ENCODE measurements at regions not wholly inside any gene's neighbourhood (a gene's known extent, or its start where the extent isn't known, plus 50 kb on each side); places are given as distances from the start of the nearest gene placed in this dataset.
"Not testable (repeated sequence)": the region's sequence is repeated elsewhere in the genome, so short reads cannot be mapped to it uniquely, and the experiment has no call there.

DNA sequence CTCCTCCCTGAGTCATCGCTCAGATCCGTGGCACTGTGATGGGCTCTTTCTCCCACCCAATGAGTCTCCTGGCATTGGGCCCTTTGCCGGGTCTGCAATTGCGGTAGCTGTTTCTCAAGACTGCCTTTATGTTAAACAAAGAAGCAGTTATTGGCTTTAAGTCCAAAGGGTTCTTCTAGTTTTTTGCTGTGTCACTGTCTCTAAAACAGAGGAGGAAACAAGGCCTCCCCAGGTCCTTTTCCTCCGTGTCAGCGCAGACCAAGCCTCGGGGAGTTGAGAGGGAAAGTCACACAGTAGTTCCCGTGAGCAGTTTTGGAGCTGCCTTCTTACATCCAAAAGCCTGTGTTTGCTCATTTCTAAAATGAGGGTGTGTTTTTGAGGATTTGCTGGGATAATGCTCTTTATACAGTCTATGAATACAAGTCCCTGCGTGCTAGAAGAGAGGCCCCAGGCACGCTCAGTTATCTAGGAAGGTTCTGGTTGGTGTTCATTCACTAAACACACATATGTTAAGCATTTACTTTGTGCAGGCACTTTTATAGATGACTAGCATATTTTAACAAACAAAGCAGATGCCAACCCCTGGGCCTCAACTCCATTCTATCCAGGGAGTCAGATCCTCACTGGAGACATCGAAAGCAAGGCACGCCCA lies 126.0 kb upstream of the PZP start:
- DNase-seq: no peak

DNA sequence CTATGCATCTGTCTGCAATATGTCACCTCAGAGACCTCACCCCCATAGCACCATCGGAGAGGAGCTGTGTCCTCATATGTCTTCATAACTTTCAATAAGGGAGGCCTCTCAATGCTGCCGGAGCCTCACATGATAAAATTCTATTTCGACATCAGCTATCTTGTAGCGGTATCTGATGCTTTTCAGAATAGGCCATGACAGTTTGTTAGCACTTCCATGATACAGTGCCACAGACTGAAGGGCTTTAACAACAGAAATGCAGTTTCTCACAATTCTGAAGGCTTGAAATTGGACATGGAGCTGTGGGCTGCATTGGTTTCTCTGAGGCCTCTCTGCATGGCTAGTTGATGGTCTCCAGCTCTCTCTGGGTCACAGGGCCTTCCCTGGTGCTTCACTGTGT lies 125.0 kb upstream of the PZP start:
- DNase-seq: no peak

DNA sequence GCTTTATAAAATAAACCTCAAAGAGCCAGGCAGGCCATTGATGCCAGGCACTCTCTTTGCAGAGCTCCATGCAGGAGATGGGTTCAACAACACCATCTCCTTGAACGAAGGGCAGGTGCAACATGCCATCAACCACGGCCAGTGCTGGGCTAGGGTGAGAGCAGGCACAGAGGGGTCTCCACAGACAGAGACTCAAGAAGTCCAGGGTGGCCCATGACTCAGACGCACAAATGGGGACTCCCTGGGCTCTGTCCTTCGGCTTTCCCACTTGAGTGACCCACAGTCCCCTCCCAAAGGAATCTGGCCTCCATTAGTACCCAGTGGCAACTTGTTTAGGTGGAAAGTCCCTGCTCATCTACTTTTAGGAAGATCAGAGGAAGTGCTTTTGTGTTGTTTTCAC lies 124.4 kb upstream of the PZP start:
- DNase-seq: no peak

DNA sequence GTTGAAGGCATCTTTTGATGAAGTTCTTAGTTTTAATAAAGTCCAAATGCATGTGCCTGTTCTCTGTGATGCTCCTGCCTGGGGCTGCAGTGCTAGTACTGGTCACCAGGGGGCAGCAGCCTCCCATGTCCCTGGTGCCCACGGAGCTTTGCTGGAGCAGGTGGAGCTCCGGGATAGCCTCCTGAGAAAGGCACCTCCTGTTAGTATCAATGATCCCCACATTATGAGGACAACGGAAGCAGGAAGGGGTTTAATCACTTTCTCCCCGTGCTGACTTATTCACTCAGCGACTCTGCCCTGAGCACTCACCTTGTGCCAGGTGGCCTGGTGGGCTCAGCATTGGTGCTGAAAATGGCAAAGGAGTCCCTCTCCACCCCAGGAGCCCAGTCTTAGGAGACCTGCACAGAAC lies 123.0 kb upstream of the PZP start:
- no peak for DNase-seq

DNA sequence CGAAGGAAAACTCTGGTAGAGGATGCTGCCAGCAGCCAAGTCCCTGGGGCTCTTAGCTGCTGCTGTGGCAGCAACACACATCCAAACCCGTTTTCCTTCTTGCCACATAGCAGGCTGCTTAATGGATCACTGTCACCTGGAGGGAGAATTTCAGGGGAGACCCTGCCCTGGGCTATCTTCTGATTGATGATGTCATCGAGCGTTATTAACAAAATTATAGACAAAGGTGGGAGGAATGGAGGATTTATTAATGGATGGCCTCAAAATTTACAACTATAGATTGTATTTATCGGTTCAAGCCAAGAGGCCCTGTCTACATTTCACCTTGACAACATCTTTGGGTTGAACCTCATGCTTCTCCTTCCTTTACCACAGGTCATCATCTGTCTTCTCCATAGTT lies 120.8 kb upstream of the PZP start:
- no peak for DNase-seq

DNA sequence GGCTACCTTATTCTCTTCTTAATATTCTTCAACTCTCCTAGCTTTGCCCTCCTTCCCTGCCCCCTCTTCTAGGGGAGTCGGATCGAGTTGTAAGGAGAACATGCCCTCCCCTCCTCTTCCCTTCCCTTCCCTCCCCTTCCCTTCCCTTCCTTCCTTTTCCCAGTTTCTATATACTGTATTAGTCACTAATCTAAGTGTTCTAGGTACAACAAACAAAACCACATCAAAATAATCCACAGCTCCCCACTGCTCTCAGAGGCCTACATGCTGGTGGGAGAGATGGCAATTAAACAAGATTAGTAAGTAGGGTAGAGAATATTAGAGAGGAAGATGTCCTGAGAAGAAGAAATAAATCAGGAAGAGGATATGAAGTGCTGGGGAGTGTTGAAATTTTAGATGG lies 119.9 kb upstream of the PZP start:
- no peak for DNase-seq

DNA sequence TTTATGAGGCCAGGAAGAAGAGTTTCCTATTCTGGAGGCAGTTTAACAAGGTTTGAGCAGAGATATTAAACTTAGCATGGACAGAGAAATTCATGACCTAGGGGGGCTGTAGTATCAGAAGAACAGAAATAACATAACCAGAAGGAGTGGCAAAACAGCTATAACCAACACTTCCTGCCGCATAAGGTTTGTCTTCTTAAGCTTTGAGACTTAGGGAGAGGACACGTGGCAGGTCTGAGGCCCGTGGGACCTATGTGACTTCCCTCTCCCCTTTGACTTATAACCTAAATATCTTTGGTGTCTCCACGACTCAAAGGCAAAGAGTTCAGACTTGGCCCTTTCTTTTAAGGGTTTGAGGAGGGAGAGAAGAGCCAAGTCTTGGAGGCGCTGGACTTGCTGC lies 119.1 kb upstream of the PZP start:
- DNase-seq: no peak

DNA sequence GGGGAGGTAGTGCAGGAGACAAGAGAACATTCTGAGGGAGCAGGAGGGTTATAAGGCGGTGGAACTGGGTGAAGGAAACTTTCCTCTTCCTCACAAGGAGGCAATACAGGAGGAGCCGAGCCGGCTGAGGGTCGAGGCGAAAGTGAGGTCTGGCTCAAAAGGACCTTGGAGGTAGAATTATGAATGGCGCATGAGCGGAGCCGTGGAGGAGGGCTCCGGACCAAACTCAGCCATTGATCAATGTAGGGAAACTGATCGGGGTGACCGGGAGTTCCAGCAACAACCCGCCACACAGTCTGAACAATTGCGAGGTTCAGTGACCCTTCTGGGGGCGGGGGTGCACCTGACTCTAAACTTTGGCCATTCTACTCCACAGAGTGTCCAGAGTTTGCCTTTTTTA lies 118.7 kb upstream of the PZP start:
- DNase-seq: not testable (repeated sequence)

DNA sequence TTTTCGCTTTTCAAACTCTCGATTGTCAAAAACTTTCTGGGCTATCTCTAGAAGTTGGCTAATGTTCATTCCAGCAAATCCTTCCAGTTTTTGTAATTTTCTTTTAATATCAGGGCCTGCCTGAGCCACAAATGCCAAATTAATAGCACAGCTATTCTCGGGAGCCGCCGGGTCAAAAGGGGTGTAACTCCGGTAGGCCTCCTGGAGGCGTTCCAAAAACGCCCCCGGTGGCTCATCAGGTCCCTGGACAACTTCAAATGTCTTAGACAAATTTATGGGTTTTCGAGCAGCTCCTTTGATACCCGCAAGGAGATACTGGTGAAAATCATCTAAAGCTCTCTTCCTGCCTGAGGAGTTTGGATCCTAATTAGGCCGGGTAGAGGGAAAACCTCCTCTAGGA lies 117.9 kb upstream of the PZP start:
- no peak for DNase-seq

DNA sequence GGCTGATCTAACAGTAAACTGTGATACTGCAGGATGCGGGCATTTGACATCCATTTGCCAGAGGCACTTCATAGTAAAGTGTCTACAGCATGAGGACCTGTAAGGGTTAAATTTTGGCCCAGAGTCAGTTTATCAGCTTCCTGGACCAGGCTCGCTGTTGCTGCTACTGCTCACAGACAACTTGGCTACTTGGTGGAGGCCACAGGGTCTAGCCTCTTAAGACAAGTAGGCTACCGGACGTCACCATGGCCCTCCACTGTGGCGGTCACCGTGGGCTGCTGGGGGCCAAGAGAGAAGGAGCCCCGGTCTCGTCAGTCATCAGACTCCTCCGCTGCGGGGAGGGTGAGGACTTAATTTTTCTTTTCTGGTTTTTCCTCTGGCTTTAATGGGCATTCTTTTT lies 117.3 kb upstream of the PZP start:
- no peak for DNase-seq

DNA sequence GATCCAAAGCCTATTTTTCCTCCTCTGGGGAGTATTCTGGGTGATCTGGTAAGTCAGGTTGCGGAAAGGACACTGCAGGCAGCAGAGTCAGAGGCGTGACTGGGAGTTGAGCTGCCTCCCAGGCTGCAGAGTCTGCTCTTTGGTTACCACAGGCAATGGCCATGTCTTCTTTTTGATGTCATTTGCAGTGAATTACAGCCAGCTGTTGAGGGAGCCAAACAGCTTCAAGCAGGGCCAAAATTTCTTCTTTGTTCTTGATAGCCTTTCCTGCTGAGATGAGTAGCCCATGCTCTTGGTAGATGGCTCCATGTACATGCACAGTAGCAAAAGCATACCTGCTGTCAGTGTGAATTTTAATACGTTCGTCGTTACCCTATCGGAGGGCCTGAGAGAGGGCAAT lies 116.6 kb upstream of the PZP start:
- DNase-seq: no peak

DNA sequence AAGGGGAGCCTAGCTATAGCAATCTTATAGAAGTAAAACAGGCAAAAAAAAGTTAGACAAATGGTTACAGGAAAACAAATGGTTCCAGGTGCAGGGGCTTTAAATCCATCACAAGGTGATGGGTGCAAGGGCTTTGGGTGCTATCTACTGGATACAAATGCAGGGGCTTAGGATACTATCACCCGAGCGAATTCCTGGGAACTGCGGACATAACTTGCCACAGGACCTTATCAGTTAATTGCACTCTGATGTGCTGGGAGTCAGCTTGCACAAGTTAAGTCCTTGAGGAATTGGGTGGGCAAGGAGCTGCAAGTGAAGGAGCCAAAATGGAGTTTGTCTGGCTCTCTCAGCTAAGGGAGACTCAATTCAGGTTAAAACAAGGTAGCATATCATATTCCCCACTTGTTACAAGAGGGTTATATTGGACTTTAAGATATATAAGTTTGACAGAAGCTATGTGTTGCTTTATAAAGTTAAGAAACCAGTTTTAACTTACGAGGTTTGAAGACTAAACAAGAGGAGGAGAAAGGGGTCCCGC lies 115.0 kb upstream of the PZP start:
- DNase-seq: no peak

DNA sequence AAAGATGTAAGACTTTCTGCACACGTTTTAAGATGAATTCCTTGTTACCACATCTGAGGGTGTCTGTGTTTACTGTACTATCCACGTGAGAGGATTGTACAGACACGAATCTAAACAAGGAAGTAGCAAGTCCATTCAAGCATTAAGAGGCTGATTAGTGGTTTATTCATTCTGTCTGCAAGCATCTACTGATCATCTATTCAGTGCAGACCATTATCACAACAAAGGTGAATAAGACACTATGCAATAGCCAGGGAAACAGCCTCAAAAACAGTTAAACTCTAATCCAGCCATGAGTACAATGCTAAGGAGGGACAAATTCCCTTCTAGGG lies 111.6 kb upstream of the PZP start:
- DNase-seq: no peak

DNA sequence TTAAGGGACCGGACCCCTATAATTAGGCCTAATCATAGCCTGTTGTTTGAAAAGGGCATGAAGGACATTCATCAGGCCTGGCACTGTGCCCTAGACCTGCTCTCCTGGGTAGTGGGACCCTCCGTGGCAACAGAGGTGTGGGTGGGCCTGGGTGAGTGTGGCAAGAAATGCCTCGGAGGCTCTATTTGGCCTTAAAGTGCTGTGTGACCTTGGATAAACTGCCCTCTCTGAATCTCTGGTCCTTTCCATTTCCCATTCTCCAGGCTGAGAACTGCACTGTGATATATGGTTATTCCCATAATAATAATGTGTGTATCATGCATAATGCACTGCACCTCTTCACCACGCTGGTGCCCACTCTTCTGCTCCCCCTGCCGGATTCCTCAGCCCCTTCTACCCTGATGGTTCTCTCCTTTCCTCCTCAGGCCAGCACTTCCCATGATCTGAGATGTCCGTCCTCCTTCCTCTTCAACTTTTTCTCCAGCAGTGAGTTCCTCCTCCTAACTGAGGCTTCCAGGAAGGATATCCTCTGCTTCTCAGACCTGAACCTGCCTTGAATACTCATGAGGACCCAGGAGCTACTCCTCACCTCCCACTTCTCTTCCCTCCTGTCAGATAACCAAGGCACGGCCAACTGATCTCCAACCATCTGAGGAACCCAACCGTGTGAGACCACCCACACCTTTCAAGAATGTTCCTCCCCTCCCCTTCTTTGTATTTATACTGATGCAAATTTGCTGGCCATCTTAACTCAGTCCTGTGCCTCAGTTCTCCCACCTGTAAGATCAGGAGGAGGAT lies 111.0 kb upstream of the PZP start:
- no peak for DNase-seq

DNA sequence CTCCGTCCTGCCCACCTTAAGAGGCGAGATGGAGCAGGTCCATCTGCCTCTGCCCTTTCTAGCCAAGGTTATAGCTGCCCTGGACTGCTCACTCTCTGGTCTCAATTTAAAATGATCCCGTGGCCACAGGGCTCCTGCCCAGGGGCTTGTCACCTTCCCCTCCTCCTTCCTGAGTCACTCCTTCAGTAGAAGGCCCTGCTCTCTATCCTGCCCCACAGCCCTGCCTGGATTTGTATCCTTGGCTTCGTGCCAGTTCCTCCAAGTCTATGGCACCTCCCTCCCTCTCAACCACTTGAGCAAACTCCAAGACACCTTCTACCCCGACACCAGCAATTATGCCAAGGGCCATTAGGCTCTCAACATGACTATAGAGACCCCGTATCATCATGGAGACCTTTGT lies 105.3 kb upstream of the PZP start:
- not testable (repeated sequence) for DNase-seq

DNA sequence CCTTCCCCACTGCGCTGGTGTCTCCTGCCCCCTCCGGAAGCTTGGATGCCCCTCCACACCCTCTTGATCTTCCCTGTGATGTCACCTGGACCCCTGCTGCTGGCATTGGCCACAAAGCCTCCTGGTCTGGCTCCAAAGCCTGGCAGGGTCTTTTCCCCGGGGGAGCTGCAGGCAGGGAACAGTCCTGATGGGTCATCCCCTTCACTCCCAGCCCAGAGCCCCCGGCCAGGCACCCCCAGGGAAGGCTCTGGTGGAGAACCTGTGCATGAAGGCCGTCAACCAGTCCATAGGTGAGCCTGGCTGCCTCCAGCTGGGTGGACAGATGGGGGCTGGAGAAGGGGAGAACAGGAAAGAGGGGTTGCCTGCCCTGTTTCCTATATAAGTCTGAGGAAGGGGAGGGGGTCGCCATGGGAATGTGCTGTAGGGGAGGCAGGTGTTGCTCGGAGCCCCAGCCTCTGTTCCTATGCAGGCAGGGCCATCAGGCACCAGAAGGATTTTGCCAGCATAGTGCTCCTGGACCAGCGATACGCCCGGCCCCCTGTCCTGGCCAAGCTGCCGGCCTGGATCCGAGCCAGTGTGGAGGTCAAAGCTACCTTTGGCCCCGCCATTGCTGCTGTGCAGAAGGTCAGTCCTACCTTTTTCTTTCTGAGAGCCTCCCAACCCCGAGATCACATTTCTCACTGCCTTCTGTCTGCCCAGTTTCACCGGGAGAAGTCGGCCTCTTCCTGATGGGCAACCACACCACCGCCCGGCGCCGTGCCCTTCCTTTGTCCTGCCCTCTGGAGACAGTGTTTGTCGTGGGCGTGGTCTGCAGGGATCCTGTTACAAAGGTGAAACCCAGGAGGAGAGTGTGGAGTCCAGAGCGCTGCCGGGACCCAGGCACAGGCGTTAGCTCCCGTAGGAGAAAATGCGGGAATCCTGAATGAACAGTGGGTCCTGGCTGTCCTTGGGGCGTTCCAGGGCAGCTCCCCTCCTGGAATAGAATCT lies 104.5 kb upstream of the PZP start:
- not testable (repeated sequence) for DNase-seq

DNA sequence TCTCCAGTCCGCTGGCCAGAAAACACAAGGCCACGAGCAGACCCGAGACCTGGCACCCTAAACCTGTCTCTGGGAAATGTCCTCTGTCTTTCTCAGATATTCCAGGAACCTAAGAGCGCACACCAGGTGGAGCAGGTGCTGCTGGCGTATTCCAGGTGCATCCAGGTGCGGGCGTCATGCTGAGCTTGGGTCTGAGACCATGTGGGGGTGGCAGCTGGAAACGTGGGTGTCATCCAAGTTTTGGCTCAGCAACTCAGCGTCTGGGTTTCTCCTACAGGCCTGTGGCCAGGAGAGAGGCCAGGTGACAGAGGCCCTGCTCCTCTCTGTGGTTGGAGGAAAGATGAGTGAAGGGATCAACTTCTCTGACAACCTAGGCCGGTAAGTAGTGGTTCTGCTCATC lies 103.3 kb upstream of the PZP start:
- not testable (repeated sequence) for DNase-seq

DNA sequence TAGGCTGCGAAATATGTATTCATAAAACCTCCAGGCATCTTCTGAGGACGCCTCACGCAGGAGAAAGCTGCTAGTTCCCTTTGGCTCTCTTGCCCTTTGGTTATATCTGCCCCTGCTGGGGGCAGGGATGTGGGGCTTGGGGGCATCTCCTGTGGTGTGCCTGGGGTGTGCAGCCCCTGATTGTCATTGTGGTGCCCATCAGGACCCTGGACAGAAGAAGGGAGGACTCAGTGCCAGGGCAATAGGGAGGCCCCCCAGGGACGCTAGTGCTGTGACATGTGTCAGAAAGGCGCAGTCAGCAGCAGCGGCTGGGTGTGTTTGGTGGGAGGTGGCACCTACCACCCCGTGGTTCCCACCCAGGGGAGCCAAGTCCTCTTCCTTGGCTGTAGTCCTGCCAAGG lies 102.5 kb upstream of the PZP start:
- not testable (repeated sequence) for DNase-seq

DNA sequence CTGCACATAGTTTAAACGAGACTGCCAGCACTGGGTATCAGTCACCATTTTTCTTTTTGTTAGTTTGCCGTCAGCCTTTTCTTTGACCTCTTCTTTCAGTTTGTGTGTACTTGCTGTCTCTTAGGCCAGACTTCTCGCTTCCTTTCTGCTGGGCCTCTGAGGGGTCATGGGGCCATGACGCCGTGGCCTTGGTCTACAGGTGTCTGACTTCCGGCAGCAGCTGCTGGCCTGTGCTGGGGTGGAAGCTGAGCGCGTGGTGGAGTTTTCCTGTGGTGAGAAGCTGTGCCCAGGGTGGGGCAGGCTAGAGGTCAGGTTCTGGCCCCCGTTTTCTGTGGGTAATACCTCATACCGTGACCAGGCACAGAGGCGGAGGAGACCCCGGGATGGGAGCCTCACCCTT lies 101.6 kb upstream of the PZP start:
- DNase-seq: not testable (repeated sequence)

DNA sequence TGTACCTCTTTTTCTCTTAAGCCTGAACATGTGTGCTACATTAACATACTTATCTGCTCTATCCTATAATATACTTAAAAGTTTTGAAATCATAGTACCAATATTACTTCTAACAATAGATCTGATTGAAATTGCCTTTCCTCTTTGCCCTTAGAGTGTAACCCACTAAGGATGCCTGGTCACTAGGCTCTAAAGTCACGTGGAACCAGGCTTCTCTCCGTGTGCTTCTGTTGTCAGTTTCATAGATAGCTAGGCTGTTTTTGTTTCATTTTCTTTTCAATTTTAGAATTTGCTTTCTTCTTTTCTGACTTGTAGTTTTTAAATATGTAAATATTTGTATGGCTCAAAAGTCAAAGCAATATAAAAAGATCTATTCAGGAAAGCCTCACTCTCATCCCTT lies 100.5 kb upstream of the PZP start:
- not testable (repeated sequence) for DNase-seq

DNA sequence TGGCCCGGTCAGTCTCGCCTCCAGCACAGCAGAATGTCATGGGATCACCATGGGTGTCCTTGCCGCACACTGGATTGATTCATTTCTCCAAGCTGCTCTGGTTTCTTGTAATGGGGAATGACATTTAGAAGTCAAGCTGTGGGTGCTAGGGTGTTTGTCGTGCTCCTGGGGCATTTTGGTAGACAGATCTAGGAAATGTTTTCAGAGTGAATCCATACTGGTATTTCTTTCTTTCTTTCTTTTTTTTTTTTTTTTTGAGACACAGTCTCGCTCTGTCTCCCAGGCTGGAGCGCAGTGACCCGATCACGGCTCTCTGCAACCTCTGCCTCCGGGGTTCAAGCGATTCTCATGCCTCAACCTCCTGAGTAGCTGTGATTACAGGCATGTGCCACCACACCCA lies 100.0 kb upstream of the PZP start:
- DNase-seq: not testable (repeated sequence)

DNA sequence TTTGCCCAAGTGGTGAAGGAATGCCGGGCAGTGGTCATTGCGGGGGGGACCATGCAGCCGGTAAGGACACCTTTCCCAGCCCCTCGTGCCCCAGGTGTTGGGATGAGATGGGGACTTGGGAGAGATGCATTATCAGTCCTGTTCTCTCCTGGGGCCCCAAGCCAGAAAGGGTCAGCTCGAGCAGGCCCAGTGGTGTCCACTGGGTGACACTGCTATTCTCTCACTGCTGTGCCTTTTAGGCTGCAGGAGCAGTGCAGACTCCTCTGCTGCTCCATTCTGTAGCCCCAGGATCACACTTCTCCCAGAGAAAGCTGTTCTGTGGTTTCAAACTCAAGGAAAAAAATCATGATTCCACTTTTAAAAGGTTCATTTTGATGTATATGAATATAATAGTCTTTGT lies 99.1 kb upstream of the PZP start:
- not testable (repeated sequence) for DNase-seq

DNA sequence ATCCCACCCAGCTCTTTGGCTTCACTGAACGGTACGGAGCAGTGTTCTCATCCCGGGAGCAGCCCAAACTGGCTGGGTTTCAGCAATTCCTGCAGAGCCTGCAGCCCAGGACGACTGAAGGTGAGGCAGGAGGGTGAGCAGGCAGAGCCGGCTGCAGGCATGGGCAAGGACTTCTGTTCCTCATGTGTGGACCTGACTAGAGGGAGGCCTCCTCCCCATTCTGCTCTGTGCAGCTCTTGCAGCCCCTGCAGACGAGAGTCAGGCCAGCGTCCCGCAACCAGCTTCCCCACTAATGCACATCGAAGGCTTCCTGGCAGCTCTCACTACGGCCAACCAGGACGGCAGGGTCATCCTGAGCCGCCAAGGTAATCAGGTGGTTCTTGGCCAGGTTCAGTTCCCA lies 97.8 kb upstream of the PZP start:
- not testable (repeated sequence) for DNase-seq
